Adrenal gland (tissue), 5 donors: ENCODE measurements at regions not wholly inside any gene's neighbourhood (a gene's known extent, or its start where the extent isn't known, plus 50 kb on each side); places are given as distances from the start of the nearest gene placed in this dataset.

Source experiments
- CTCF ChIP-seq, 6 experiments: fragments of 450-650 bp in 4 of 6; fragments of 200-600 bp in 2 of 6; sonication (generic) in 1 of 6; IDR thresholded peaks; 1 replicate in 5 of 6; 2 replicates in 1 of 6; pipeline versions ENCODE4 v1.5.1 to v1.8.0; 2016 to 2021; ENCODE audit warnings: antibody characterized with exemption in 6 of 6, mild to moderate bottlenecking in 2 of 6, moderate library complexity in 1 of 6
- POLR2A ChIP-seq, 2 donors: fragments of 450-650 bp; IDR thresholded peaks; one replicate each; pipeline ENCODE4 v1.6.1; 2017; ENCODE audit warnings: antibody characterized with exemption in 2 of 2, mild to moderate bottlenecking in 2 of 2, moderate library complexity in 1 of 2
- donor health status: DM: no; HTN: no; CAD: no.

- TF ChIP-seq CTCF (IDR thresholded peaks at IDR 0.05) (no peak), POLR2A (IDR thresholded peaks at IDR 0.05) (no peak)
Measured at GRCh38 chr4:65066106-65066505, 604.2 kb downstream of the EPHA5 start.
